HG02973 (cell line): ENCODE measurements at regions not wholly inside any gene's neighbourhood (a gene's known extent, or its start where the extent isn't known, plus 50 kb on each side); places are given as distances from the start of the nearest gene placed in this dataset.

Source experiments
- ATAC-seq: cut with Tn5 transposase; IDR thresholded peaks from one replicate; pipeline ENCODE4 v1.9.1; 2021; ENCODE audit warnings: moderate library complexity; ENCODE audit not compliant: unreplicated experiment

DNA sequence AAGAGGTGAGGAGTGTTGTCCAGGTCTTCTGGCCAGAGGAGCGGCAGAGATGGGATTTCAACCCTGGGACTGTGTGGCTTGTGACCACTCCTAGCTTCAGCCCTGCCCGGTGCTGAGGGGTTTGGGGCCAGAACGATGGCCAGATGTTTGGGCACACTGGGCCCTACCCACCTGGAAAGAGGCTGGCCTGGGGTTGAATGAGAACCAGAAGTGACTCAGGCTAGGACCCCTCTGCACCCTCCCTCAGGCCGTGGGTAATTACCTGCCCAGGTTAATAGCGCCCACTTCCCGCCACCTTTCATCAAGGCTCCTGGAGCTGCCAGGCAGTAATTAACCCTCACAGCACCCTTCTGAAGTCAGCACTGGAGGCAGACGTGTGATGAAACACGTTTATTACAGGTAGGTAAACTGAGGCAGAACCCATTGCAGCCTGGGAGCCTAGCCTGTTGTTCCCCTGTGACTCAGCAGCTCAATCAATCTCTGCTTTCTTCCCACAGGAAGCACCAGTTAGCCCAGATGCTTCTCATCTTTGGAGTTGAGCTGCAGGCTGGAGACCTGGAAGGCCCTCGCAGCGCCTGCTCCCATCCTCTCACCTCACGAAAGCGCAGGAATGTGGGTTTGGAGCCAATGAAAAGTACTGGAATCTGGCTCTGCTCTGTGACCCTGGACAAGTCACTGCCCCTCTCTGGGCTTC lies 120.8 kb downstream of the CEBPB start:
- ATAC-seq: no peak

DNA sequence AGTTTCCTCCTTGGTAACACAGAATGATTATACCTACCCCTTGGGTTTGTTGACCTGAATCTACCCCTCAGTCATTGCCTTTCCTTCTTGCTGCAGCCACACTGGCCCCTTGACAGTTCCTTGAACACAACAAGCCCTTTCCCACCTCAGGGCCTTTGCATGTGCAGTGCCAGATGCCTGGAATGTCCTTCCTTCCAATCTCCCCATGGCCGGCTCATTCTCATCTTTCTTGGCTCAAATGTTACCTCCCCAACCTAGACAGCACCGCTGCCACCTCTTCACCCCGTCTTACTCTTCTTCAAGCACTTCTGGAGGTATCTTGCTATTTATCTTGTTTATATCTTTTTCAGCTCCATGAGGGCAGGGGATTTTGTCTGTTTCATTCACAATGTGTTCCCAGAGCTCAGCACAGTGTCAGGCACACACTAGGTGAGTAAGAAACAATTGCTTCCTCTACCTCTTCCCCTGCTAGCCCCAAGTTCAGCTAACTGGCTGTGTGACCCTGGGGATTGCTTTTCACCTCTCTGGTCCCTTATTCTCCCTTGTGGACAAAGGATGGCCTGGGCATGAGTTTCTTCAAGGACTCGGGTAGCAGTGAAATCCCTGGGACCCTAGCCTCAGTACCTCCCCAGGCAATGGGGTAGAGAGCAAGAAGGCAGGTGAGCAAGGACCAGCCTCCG lies 121.5 kb downstream of the CEBPB start:
- no peak for ATAC-seq

DNA sequence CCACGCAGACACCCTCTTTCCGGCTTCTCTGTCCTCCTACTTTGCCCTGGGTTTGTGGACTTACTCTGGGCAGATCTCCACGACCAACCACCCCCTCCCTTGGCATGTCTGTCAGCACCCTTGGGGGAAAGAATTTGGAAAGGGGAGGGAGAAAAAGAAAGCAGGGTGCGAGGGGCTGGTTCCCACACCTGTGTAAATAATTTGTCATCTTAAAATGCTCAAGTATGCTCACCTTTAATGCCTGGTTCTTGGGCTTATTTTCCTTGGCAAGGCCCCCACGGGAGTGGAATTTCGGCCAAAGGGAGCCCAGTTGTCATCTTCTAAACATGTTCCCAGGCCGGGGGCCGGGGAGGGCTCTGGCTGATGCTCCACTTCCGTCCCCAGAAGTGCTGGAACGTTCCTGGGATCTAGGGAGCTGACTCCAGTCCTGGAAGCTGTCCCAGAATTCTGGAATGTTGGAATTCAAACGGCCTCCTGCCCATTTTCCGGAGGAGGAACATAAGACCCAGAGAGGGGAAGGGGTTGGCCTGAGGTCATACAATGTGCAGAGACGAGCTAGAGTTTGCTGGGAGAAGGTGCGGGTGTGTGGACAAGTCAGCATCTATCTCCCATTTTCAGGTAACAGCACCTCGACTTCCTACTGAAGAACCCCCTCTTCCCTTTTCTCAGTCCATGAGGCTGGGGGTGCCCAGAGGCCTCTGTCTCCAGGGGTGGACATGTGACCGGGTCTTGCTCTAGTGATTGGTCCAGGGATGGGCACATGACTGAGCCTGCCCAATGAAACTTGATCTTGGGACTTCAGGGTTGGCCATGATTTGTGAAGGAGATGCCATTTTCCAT lies 122.3 kb downstream of the CEBPB start:
- ATAC-seq: no peak

DNA sequence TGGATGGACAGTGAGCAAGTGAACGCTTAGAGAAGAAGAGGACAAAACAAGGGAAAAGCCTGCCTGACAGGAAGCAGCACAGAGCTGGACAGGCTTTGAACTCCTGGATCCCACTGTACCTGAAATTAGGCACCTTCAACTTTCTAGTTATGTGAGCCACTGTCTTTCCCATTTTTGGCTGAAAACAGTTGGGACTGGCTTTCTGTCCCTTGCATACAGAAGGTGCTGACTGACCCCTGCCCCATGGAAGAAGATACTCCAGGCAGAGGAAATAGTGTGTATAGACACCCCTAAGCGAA lies 122.8 kb downstream of the CEBPB start:
- ATAC-seq: no peak

- no peak for ATAC-seq
Observed at GRCh38 chr20:50313827-50314677, 123.4 kb downstream of the CEBPB start.

DNA sequence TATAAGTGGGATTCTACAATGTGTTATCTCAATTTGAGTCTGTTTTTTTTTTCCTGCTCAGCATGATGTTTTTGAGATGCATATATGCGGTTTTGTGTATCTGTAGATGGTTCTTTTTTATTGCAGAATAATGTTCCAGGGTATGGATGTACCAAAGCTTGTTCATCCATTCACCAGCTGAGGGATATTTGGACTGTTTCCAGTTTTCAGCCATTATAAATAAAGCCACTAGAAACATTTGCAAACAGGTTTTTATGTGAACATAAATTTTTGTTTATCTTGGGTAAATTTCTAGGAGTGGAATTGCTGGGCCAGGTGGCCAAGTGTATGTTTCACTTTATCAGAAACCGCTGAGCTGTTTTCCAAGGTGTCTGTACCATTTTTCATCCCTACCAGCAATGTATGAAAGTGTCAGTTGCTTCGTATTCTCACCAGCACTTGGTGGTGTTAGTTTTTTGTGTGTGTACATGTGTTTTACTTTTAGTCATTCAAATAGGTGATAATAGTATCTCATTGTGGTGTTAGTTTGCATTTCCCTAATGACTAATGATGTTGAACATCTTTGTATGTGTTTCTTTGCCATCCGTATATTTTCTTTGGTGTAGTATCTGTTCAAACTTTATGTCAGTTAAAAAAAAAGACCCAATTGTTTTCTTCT lies 124.2 kb downstream of the CEBPB start:
- no peak for ATAC-seq

GRCh38 chr20:50315586-50316551 lies 125.2 kb downstream of the CEBPB start:
- no peak for ATAC-seq

- no peak for ATAC-seq
Observed at GRCh38 chr20:50317116-50317515, 126.5 kb downstream of the CEBPB start.

GRCh38 chr20:50317609-50318008 lies 127.0 kb downstream of the CEBPB start:
- no peak for ATAC-seq

- ATAC-seq: no peak
Observed at GRCh38 chr20:50318710-50319109, 128.1 kb downstream of the CEBPB start.

GRCh38 chr20:50320005-50320900 lies 129.6 kb downstream of the CEBPB start:
- ATAC-seq: no peak

DNA sequence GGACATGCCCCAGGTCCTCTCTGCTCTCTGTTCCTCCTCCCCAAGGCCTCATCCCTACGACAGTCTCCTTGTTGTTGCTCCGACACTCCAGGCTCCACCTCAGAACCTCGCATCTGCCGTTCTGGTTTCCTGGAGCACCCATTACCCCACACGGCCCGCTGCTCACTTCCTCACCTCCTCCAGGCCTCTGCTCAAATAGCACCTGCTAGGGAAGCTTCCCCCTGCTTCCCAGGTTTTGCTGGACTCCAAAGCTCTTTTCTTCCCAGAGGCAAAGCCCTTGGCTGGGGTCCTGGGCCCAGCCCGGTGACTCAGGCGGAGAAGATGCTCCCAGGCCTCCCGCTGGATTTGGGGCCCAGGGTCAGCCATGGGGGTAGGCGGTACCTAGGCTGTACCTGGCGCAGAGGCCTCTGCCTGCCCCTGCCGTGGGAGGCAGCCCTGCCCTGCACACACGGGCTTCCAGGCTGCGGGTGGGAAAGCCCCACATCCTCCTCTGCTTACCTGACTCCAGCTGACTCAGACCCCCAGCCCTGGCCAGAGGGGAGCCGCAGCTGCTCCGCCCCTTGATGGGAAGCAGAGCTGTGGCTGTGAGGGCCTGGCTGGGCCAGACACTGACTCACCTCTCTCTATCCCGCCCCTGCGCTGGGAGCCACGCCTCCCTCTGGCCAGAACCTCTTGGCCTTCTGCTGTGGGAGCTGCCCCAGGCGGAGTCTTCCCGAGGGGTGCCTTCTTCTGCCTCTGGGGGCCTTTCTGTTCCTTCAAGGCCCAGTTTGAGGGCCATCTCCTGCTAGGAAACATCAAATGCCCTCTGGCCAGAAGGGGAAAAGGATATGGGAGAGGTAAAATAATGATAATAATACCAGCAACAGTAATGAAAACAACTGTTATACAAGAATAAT lies 130.5 kb downstream of the CEBPB start:
- no peak for ATAC-seq

GRCh38 chr20:50321797-50322480 lies 131.3 kb downstream of the CEBPB start:
- ATAC-seq: no peak

DNA sequence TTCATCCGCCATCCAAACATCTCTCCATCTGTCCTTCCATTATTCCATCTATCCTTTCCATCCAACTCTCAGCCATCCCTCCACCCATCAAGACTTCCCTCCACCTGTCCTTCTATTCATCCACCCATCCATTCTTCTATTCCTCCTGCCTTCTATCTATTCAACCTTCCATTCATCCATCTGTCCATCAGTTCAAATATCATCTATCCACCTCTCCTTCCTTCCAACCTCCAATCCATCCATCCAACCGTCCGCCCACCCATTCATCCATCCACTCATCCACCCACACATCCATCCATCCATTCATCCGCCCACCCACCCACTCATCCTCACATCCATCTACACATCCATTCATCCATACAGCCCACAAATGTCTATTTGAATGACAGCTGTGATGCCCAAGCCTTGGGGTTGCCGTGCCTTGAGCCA lies 132.1 kb downstream of the CEBPB start:
- ATAC-seq: no peak

GRCh38 chr20:50323209-50323608 lies 132.6 kb downstream of the CEBPB start:
- no peak for ATAC-seq

DNA sequence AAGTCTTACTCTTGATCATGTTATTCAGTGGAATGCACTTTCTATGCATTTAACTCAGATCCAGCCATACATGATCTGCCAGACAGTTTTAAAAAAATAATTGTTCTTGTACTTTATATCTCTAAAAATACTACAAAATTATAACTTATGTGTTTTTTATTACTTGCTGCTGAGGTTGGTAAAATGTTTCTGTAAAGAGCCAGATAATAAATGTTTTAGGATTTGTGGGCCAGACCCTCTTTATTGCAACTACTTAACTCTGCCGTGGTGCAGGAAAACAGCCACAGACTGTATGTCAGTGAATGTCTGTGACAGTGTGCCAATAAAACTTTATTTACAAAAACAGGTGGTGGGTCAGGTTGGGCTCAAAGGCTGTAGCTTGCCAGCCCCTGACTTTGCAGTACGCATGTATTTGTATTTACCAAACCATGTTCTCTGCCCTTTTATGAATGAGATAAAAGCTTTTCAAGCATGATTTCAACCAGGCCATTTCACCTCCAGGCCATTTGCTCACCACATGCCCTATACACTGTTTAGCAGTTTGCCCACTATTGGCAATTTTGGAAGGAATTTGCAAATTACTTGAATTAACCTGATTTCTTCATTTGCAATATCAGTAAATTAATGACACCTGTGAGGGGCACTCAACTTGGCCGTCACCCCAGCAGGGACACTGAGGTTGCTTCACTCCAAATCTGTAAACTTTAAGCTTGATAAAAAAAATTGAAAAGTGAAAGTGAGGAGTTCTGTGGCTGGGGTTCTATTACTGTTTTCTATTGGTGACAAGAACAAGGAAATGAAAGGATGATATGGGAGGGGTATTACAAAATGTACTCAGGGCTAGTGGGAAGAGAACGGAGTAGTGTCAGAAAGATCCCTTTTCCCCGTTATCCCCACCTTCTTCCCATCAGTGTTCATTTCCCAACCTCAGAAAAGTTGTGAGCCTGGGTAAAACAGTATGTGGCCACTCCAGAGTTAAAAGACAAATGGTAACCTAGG lies 133.4 kb downstream of the CEBPB start:
- no peak for ATAC-seq
